ENCODE measurements at regions not wholly inside any gene's neighbourhood (a gene's known extent, or its start where the extent isn't known, plus 50 kb on each side); places are given as distances from the start of the nearest gene placed in this dataset.

GRCh38 chr14:78107166-78107565 is 63.0 kb upstream of the NRXN3 start:
- intact Hi-C loops (cut with micrococcal nuclease; ENCODE audit: unreplicated experiment) (no loop called here), in situ Hi-C loops (cut with HindIII; ENCODE audit: low pct_unique_long_range_greater_than_20kb, low sequenced_read_pairs) (no loop called here)
- no peak for TF ChIP-seq SIN3A (IDR thresholded peaks at IDR 0.05; ENCODE audit: borderline replicate concordance, insufficient read depth, low read depth, low read length)
- TF ChIP-seq TCF7L2 (IDR thresholded peaks at IDR 0.05; ENCODE audit: low read depth, low read length), result no peak
- TF ChIP-seq, protein P1, sequence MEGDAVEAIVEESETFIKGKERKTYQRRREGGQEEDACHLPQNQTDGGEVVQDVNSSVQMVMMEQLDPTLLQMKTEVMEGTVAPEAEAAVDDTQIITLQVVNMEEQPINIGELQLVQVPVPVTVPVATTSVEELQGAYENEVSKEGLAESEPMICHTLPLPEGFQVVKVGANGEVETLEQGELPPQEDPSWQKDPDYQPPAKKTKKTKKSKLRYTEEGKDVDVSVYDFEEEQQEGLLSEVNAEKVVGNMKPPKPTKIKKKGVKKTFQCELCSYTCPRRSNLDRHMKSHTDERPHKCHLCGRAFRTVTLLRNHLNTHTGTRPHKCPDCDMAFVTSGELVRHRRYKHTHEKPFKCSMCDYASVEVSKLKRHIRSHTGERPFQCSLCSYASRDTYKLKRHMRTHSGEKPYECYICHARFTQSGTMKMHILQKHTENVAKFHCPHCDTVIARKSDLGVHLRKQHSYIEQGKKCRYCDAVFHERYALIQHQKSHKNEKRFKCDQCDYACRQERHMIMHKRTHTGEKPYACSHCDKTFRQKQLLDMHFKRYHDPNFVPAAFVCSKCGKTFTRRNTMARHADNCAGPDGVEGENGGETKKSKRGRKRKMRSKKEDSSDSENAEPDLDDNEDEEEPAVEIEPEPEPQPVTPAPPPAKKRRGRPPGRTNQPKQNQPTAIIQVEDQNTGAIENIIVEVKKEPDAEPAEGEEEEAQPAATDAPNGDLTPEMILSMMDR (IDR thresholded peaks at IDR 0.05), result no peak
- TF ChIP-seq, protein P2, sequence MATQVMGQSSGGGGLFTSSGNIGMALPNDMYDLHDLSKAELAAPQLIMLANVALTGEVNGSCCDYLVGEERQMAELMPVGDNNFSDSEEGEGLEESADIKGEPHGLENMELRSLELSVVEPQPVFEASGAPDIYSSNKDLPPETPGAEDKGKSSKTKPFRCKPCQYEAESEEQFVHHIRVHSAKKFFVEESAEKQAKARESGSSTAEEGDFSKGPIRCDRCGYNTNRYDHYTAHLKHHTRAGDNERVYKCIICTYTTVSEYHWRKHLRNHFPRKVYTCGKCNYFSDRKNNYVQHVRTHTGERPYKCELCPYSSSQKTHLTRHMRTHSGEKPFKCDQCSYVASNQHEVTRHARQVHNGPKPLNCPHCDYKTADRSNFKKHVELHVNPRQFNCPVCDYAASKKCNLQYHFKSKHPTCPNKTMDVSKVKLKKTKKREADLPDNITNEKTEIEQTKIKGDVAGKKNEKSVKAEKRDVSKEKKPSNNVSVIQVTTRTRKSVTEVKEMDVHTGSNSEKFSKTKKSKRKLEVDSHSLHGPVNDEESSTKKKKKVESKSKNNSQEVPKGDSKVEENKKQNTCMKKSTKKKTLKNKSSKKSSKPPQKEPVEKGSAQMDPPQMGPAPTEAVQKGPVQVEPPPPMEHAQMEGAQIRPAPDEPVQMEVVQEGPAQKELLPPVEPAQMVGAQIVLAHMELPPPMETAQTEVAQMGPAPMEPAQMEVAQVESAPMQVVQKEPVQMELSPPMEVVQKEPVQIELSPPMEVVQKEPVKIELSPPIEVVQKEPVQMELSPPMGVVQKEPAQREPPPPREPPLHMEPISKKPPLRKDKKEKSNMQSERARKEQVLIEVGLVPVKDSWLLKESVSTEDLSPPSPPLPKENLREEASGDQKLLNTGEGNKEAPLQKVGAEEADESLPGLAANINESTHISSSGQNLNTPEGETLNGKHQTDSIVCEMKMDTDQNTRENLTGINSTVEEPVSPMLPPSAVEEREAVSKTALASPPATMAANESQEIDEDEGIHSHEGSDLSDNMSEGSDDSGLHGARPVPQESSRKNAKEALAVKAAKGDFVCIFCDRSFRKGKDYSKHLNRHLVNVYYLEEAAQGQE (IDR thresholded peaks at IDR 0.05; ENCODE audit: insufficient read depth in 1 of 2, low read depth in 2 of 2, low read length in 1 of 2), result no peak
- no peak for TF ChIP-seq POLR2AphosphoS5 (IDR thresholded peaks at IDR 0.05; ENCODE audit: low read depth, low read length)
- H3K4me3 ChIP-seq (ENCODE audit: low read depth in 2 of 2, low read length in 2 of 2), result no peak overlapping the region
- CTCF ChIA-PET, result no interaction called here
- H3K27ac ChIP-seq (ENCODE audit: low read length), result no peak overlapping the region
- BruUV-seq (replicated peaks), result no TSS peak
- H3K4me1 ChIP-seq (ENCODE audit: control insufficient read depth, insufficient read depth, low read length), result no peaks in the 10 kb centered on the region
- no peaks in the 10 kb centered on the region for H3K36me3 ChIP-seq (ENCODE audit: control insufficient read depth, insufficient read depth, low read length)
- POLR2A ChIA-PET, result no interaction called here
- no peaks in the 10 kb centered on the region for H3K27me3 ChIP-seq (ENCODE audit: control insufficient read depth, insufficient read depth, low read length)
- H3K9me3 ChIP-seq (ENCODE audit: control insufficient read depth, insufficient read depth, low read depth, low read length), result no peaks in the 10 kb centered on the region
- no peak for DNase-seq (ENCODE audit: low read depth, low spot score)
- ATAC-seq, result no peak

- CTCF ChIA-PET, result no interaction called here
- H3K9me3 ChIP-seq (ENCODE audit: control insufficient read depth, insufficient read depth, low read depth, low read length), result no peaks in the 10 kb centered on the region
- in situ Hi-C loops (cut with HindIII; ENCODE audit: low pct_unique_long_range_greater_than_20kb, low sequenced_read_pairs), result no loop called here
- H3K4me1 ChIP-seq (ENCODE audit: control insufficient read depth, insufficient read depth, low read length), result no peaks in the 10 kb centered on the region
- no peak overlapping the region for H3K27ac ChIP-seq (ENCODE audit: low read length)
- BruUV-seq (replicated peaks), result no TSS peak
- no peaks in the 10 kb centered on the region for H3K36me3 ChIP-seq (ENCODE audit: control insufficient read depth, insufficient read depth, low read length)
- H3K4me3 ChIP-seq (ENCODE audit: low read depth in 2 of 2, low read length in 2 of 2), result no peak overlapping the region
- POLR2A ChIA-PET, result no interaction called here
- ATAC-seq (no peak), DNase-seq (ENCODE audit: low read depth, low spot score) (no peak)
- intact Hi-C loops (cut with micrococcal nuclease; ENCODE audit: unreplicated experiment), result no loop called here
- TF ChIP-seq, protein P1 (IDR thresholded peaks at IDR 0.05), result no peak
- TF ChIP-seq SIN3A (IDR thresholded peaks at IDR 0.05; ENCODE audit: borderline replicate concordance, insufficient read depth, low read depth, low read length) (no peak), TCF7L2 (IDR thresholded peaks at IDR 0.05; ENCODE audit: low read depth, low read length) (no peak), POLR2AphosphoS5 (IDR thresholded peaks at IDR 0.05; ENCODE audit: low read depth, low read length) (no peak)
- TF ChIP-seq, protein P2 (IDR thresholded peaks at IDR 0.05; ENCODE audit: insufficient read depth in 1 of 2, low read depth in 2 of 2, low read length in 1 of 2), result no peak
- H3K27me3 ChIP-seq (ENCODE audit: control insufficient read depth, insufficient read depth, low read length), result peaks cover 2% of the 10 kb centered on the region; the same call in 1 of the 2 replicates
Measured at GRCh38 chr14:78119440-78119839, 50.7 kb upstream of the NRXN3 start.
